Endothelial cell (in vitro differentiated cells): ENCODE measurements at regions not wholly inside any gene's neighbourhood (a gene's known extent, or its start where the extent isn't known, plus 50 kb on each side); places are given as distances from the start of the nearest gene placed in this dataset.

Source experiments
- DNase-seq: peaks from one replicate; pipeline ENCODE4 v3.0.0; 2021; ENCODE audit warnings: low spot score
- H3K27ac Mint-ChIP-seq: one replicate; pipeline ENCODE4 v1.8.0; 2021; ENCODE audit warnings: mixed read lengths, inconsistent platforms; ENCODE audit not compliant: unreplicated experiment
- H3K27me3 Mint-ChIP-seq: one replicate; pipeline ENCODE4 v1.8.0; 2021; ENCODE audit warnings: mild to moderate bottlenecking, moderate library complexity, mixed read lengths, inconsistent platforms; ENCODE audit not compliant: unreplicated experiment
- H3K36me3 Mint-ChIP-seq: one replicate; pipeline ENCODE4 v1.8.0; 2021; ENCODE audit warnings: mild to moderate bottlenecking, low read depth, mixed read lengths, inconsistent platforms; ENCODE audit not compliant: unreplicated experiment
- H3K4me1 Mint-ChIP-seq: one replicate; pipeline ENCODE4 v1.8.0; 2021; ENCODE audit warnings: mild to moderate bottlenecking, mixed read lengths, inconsistent platforms; ENCODE audit not compliant: unreplicated experiment
- H3K4me3 Mint-ChIP-seq: one replicate; pipeline ENCODE4 v1.8.0; 2021; ENCODE audit warnings: mild to moderate bottlenecking, mixed read lengths, inconsistent platforms; ENCODE audit not compliant: unreplicated experiment
- H3K9me3 Mint-ChIP-seq: one replicate; pipeline ENCODE4 v1.8.0; 2021; ENCODE audit warnings: mixed read lengths, inconsistent platforms; ENCODE audit not compliant: unreplicated experiment
- TF ChIP-seq, protein P1 (sequence below): fragments of 200-600 bp; sonication (generic); IDR thresholded peaks from one replicate; pipeline ENCODE4 v1.5.0; 2021; ENCODE audit warnings: antibody characterized with exemption; ENCODE audit not compliant: unreplicated experiment

DNA sequence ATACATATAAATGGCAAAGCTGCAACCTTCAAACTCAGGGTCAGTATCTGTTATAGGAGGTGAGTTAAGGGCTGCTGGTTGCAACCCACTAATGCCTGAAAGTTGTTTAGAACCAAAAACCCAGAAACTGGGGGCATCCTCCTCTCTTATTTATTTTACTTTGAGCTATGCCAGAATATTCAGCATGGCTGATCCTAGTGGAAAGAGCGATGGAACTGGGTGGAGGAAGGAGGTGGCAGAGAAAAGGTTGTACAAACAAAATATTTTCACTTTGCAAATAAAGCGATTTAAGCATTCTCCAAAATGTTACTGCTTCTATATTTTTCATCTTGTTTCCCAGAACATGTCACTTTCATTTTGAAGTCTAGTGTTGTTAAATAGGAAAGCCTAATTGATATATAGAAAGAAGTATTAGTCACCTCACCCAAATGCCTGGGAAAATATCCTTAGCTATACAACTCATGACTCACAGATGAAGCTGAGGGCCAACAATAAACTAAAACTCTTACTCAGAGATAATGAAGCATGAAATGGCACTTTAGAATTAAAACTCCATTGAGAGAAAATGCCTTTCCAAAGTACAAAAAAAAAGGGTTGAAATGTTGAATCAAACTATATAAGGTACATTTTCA is 251.4 kb upstream of the UBE2E3 start:
- H3K9me3 Mint-ChIP-seq: no peaks in the 10 kb centered on the region
- H3K4me3 Mint-ChIP-seq: no peak overlapping the region
- no peaks in the 10 kb centered on the region for H3K36me3 Mint-ChIP-seq
- no peak overlapping the region for H3K27ac Mint-ChIP-seq
- H3K4me1 Mint-ChIP-seq: no peaks in the 10 kb centered on the region
- TF ChIP-seq, protein P1, sequence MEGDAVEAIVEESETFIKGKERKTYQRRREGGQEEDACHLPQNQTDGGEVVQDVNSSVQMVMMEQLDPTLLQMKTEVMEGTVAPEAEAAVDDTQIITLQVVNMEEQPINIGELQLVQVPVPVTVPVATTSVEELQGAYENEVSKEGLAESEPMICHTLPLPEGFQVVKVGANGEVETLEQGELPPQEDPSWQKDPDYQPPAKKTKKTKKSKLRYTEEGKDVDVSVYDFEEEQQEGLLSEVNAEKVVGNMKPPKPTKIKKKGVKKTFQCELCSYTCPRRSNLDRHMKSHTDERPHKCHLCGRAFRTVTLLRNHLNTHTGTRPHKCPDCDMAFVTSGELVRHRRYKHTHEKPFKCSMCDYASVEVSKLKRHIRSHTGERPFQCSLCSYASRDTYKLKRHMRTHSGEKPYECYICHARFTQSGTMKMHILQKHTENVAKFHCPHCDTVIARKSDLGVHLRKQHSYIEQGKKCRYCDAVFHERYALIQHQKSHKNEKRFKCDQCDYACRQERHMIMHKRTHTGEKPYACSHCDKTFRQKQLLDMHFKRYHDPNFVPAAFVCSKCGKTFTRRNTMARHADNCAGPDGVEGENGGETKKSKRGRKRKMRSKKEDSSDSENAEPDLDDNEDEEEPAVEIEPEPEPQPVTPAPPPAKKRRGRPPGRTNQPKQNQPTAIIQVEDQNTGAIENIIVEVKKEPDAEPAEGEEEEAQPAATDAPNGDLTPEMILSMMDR: no peak
- no peak for DNase-seq
- no peaks in the 10 kb centered on the region for H3K27me3 Mint-ChIP-seq

- Mint-ChIP-seq H3K4me3 (no peak overlapping the region), H3K27me3 (no peaks in the 10 kb centered on the region), H3K9me3 (no peaks in the 10 kb centered on the region), H3K4me1 (no peaks in the 10 kb centered on the region), H3K27ac (no peak overlapping the region), H3K36me3 (no peaks in the 10 kb centered on the region)
- TF ChIP-seq, protein P1: no peak
- no peak for DNase-seq
Measured at GRCh38 chr2:180723712-180724111, 256.7 kb upstream of the UBE2E3 start.

DNA sequence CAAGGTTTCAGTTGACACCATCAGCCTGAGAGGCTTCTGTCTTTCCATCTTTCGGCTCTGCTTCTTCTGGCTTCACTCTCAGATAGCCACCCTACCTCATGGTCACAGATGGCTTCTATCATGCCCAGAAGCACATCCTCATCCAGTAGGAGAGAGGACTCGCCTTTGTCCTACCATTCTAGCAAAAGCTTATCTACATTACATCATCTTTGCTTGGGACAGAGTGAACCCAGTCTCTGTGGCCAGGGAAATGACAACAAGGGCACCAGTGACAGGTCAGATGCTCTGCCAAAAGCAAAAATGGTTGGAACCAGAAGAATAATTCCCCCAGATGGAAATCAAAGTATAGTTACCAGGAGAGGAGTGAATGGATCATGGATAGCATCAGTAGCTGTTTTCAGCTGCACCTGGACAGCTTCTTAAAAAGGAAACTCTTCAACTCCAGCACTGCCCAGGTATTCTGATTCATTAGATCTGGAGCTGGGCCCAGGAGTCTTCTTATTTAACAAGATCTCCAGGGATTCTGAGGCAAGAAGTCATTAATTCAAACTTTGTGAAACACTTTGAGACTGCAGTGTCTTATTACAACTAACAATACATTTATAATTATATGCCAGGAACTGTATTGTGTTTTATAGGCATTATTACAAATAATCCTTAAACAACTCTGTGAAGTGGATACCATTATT is 257.7 kb upstream of the UBE2E3 start:
- Mint-ChIP-seq H3K4me3 (no peak overlapping the region), H3K4me1 (no peaks in the 10 kb centered on the region), H3K9me3 (no peaks in the 10 kb centered on the region), H3K36me3 (no peaks in the 10 kb centered on the region), H3K27me3 (no peaks in the 10 kb centered on the region), H3K27ac (no peak overlapping the region)
- DNase-seq: no peak
- TF ChIP-seq, protein P1: no peak

- Mint-ChIP-seq H3K4me1 (no peaks in the 10 kb centered on the region), H3K4me3 (no peak overlapping the region), H3K9me3 (no peaks in the 10 kb centered on the region), H3K27ac (no peak overlapping the region), H3K27me3 (peaks cover 1% of the 10 kb centered on the region), H3K36me3 (no peaks in the 10 kb centered on the region)
- DNase-seq: no peak
- TF ChIP-seq, protein P1: no peak
Measured at GRCh38 chr2:180720829-180721228, 259.6 kb upstream of the UBE2E3 start.

- H3K4me1 Mint-ChIP-seq: no peaks in the 10 kb centered on the region
- H3K27me3 Mint-ChIP-seq: peaks cover 1% of the 10 kb centered on the region
- TF ChIP-seq, protein P1: no peak
- no peaks in the 10 kb centered on the region for H3K36me3 Mint-ChIP-seq
- H3K9me3 Mint-ChIP-seq: no peaks in the 10 kb centered on the region
- no peak overlapping the region for H3K27ac Mint-ChIP-seq
- no peak for DNase-seq
- no peak overlapping the region for H3K4me3 Mint-ChIP-seq
Measured at GRCh38 chr2:180717588-180717987, 262.8 kb upstream of the UBE2E3 start.
